Adrenal gland (tissue), 9 donors: ENCODE measurements at regions not wholly inside any gene's neighbourhood (a gene's known extent, or its start where the extent isn't known, plus 50 kb on each side); places are given as distances from the start of the nearest gene placed in this dataset.
A peak's percentile ranks its signal among the peaks of the same experiment; 100 is the strongest.

Experiments
- DNase-seq, 7 donors: peaks; one replicate each; pipeline ENCODE4 v3.0.0-alpha.2; 2019 to 2020
- H3K27ac ChIP-seq, 5 donors: fragments of 200-600 bp; sonication (generic) in 4 of 5; 1 replicate in 3 of 5; 2 replicates in 2 of 5; pipeline versions ENCODE4 v1.5.1 to v1.8.0; 2016 to 2020; ENCODE audit warnings: mild to moderate bottlenecking in 1 of 5
- H3K27me3 ChIP-seq: fragments of 200-600 bp; 2 replicates; pipeline ENCODE4 v1.8.0; 2021
- H3K36me3 ChIP-seq, 2 donors: fragments of 200-600 bp; replicated peaks in 1 of 2; 1 replicate in 1 of 2; 2 replicates in 1 of 2; pipeline versions ENCODE4 v1.5.1 to v1.8.0; 2018 to 2022
- H3K4me1 ChIP-seq, 2 donors: fragments of 200-600 bp; replicated peaks in 1 of 2; 1 replicate in 1 of 2; 2 replicates in 1 of 2; pipeline versions ENCODE4 v1.5.1 to v1.8.0; 2018 to 2021
- H3K4me3 ChIP-seq, 4 donors: fragments of 200-600 bp; sonication (generic) in 3 of 4; one replicate each; pipeline ENCODE4 v1.5.1; 2016 to 2018
- H3K9me3 ChIP-seq, 3 donors: fragments of 200-600 bp; sonication (generic) in 1 of 3; replicated peaks in 1 of 3; 1 replicate in 2 of 3; 2 replicates in 1 of 3; pipeline versions ENCODE4 v1.5.1 to v1.8.0; 2016 to 2021
- CTCF ChIP-seq, 6 experiments: fragments of 450-650 bp in 4 of 6; fragments of 200-600 bp in 2 of 6; sonication (generic) in 1 of 6; IDR thresholded peaks; 1 replicate in 5 of 6; 2 replicates in 1 of 6; pipeline versions ENCODE4 v1.5.1 to v1.8.0; 2016 to 2021; ENCODE audit warnings: antibody characterized with exemption in 6 of 6, mild to moderate bottlenecking in 2 of 6, moderate library complexity in 1 of 6
- POLR2A ChIP-seq, 2 donors: fragments of 450-650 bp; IDR thresholded peaks; one replicate each; pipeline ENCODE4 v1.6.1; 2017; ENCODE audit warnings: antibody characterized with exemption in 2 of 2, mild to moderate bottlenecking in 2 of 2, moderate library complexity in 1 of 2
- WGBS, 4 donors: extraction: QIAGEN DNeasy Blood & Tissue Kit in 2 of 4; methylation state at CpG; one replicate each; pipeline versions ENCODE4 v1.1.5 to v1.1.7; 2013 to 2017; 5-methylcytosine and 5-hydroxymethylcytosine counted together
- intact Hi-C, 2 donors: fragments of 100-400 bp; cut with DNase I; formaldehyde crosslinking; loops; one replicate each; pipeline versions ENCODE4 v1.14.1 to v1.15.0; 2022 to 2023
- donor health status: healthy with polysubstance abuse.
- donor health status: Bipolar disorder and iron deficiency.
- donor health status: DM: yes; HTN: yes; CAD: no.
- donor health status: DM: no; HTN: no; CAD: no.
- donor health status: DM: no; HTN: no; CAD: no.

- WGBS, 4 donors = 66 to 83% (median 79%) methylated on average over 1 of the region's 1 CpG
- Histone ChIP-seq H3K36me3 (no peaks in the 10 kb centered on the region), H3K9me3 (no peaks in the 10 kb centered on the region), H3K4me3 (no peak overlapping the region), H3K4me1 (peaks cover 0 to 20% of the 10 kb centered on the region in 2 donors), H3K27me3 (no peaks in the 10 kb centered on the region), H3K27ac (peak overlapping the region in 2 of 5 donors; percentile 68 to 82)
- TF ChIP-seq CTCF (IDR thresholded peaks at IDR 0.05) (no peak), POLR2A (IDR thresholded peaks at IDR 0.05) (no peak)
- intact Hi-C loops = no loop called here
- no peak for DNase-seq
Observed at GRCh38 chr18:45249246-45249661, 366.0 kb upstream of the SLC14A2 start.

- no peaks in the 10 kb centered on the region for H3K27me3 ChIP-seq
Observed at GRCh38 chr18:45250479-45250878, 364.8 kb upstream of the SLC14A2 start.

GRCh38 chr18:45251236-45251635 lies 364.0 kb upstream of the SLC14A2 start:
- no peak for DNase-seq
- no peaks in the 10 kb centered on the region for H3K27me3 ChIP-seq
- no peaks in the 10 kb centered on the region for H3K9me3 ChIP-seq
- intact Hi-C loops = no loop called here
- H3K27ac ChIP-seq = peak overlapping the region in 2 of 5 donors; percentile 30 to 45
- WGBS, 4 donors = 76 to 87% (median 83%) methylated on average over 4 of the region's 4 CpGs
- peaks cover 0 to 20% of the 10 kb centered on the region in 2 donors for H3K4me1 ChIP-seq
- H3K36me3 ChIP-seq = no peaks in the 10 kb centered on the region
- H3K4me3 ChIP-seq = no peak overlapping the region
- TF ChIP-seq POLR2A (IDR thresholded peaks at IDR 0.05) (no peak), CTCF (IDR thresholded peaks at IDR 0.05) (no peak)

More at GRCh38 chr18:45250479-45250878, 364.8 kb upstream of the SLC14A2 start:
- TF ChIP-seq CTCF (IDR thresholded peaks at IDR 0.05) (no peak), POLR2A (IDR thresholded peaks at IDR 0.05) (no peak)
- Histone ChIP-seq H3K9me3 (no peaks in the 10 kb centered on the region), H3K4me1 (peaks cover 0 to 20% of the 10 kb centered on the region in 2 donors), H3K4me3 (no peak overlapping the region), H3K36me3 (no peaks in the 10 kb centered on the region), H3K27ac (peak overlapping the region in 2 of 5 donors; percentile 23 to 54)
- 33 to 46% (median 38%) methylated on average over 3 of the region's 3 CpGs for WGBS, 4 donors
- intact Hi-C loops = no loop called here
- peak in 4 of 7 donors; percentile 17 to 59 (median 36) for DNase-seq

- Histone ChIP-seq H3K4me3 (no peak overlapping the region), H3K4me1 (peaks cover 0 to 19% of the 10 kb centered on the region in 2 donors), H3K27ac (no peak overlapping the region), H3K36me3 (no peaks in the 10 kb centered on the region), H3K27me3 (no peaks in the 10 kb centered on the region), H3K9me3 (no peaks in the 10 kb centered on the region)
- 76 to 88% (median 85%) methylated on average over 2 of the region's 2 CpGs for WGBS, 4 donors
- DNase-seq = no peak
- TF ChIP-seq CTCF (IDR thresholded peaks at IDR 0.05) (no peak), POLR2A (IDR thresholded peaks at IDR 0.05) (no peak)
- intact Hi-C loops = no loop called here
Observed at GRCh38 chr18:45252474-45252873, 362.8 kb upstream of the SLC14A2 start.
